ENCODE measurements at regions not wholly inside any gene's neighbourhood (a gene's known extent, or its start where the extent isn't known, plus 50 kb on each side); places are given as distances from the start of the nearest gene placed in this dataset.

DNA sequence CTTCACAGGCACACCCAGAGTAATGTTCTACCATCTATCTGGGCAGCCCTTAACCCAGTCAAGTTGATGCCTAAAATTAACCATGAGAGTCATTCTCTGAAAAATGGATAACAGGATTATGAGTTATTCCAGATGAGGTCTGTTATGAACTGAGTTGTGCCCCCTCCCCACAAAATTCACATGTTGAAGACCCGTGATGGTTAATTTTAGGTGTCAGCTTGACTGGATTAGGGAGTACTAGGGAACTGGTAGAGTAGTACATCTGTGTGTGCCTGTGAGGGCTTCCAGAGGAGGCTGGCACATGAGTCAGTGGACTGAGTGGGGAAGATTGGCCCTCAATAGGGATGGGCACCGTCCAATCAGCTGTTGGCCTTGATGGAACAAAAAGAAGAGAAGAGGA lies 110.4 kb upstream of the MYCN start:
- DNase-seq (ENCODE audit: low read depth in 1 of 2, low spot score in 1 of 2) (no peak), FAIRE-seq (no peak), ATAC-seq (no peak)
- POLR2A ChIA-PET = no interaction called here
- TF ChIP-seq RARB (CRISPR knock-in tag; IDR thresholded peaks at IDR 0.05) (no peak), HEYL (CRISPR knock-in tag; IDR thresholded peaks at IDR 0.05) (no peak), SREBF2 (IDR thresholded peaks at IDR 0.05) (no peak), KDM5A (IDR thresholded peaks at IDR 0.05) (no peak), TFCP2L1 (CRISPR knock-in tag; IDR thresholded peaks at IDR 0.05) (no peak), TP53 (CRISPR knock-in tag; IDR thresholded peaks at IDR 0.05) (no peak), NFE2L2 (conservative IDR thresholded peaks at IDR 0.05; ENCODE audit: low read length) (no peak)
- TF ChIP-seq, protein P1, sequence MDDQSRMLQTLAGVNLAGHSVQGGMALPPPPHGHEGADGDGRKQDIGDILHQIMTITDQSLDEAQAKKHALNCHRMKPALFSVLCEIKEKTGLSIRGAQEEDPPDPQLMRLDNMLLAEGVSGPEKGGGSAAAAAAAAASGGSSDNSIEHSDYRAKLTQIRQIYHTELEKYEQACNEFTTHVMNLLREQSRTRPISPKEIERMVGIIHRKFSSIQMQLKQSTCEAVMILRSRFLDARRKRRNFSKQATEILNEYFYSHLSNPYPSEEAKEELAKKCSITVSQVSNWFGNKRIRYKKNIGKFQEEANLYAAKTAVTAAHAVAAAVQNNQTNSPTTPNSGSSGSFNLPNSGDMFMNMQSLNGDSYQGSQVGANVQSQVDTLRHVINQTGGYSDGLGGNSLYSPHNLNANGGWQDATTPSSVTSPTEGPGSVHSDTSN (IDR thresholded peaks at IDR 0.05) = no peak
- Histone ChIP-seq H3K9me3 (no peaks in the 10 kb centered on the region), H3K4me3 (no peak overlapping the region), H3K4me2 (no peak overlapping the region), H3K27ac (no peak overlapping the region), H3K4me1 (no peaks in the 10 kb centered on the region)
- CTCF ChIA-PET = interaction anchor here (1.4 kb wide), 1 partner anchor 193 kb away, joined by 4 read pairs; no protein-coding TSS in a partner anchor
- WGBS (ENCODE audit: missing lambda C conversion rate) = 21% methylated on average over 2 of the region's 2 CpGs

GRCh38 chr2:15830937-15831549 lies 109.3 kb upstream of the MYCN start:
- no peaks in the 10 kb centered on the region for H3K4me1 ChIP-seq
- POLR2A ChIA-PET = no interaction called here
- TF ChIP-seq EHMT2 (IDR thresholded peaks at IDR 0.05; ENCODE audit: low read depth) = no peak
- TF ChIP-seq JUN (IDR thresholded peaks at IDR 0.05) = no peak
- no peak for TF ChIP-seq CHD4 (IDR thresholded peaks at IDR 0.05; ENCODE audit: borderline replicate concordance)
- TF ChIP-seq RARB (CRISPR knock-in tag; IDR thresholded peaks at IDR 0.05) = no peak
- no peak for TF ChIP-seq RNF2 (IDR thresholded peaks at IDR 0.05; ENCODE audit: borderline replicate concordance, low read depth)
- no peak for TF ChIP-seq KDM1A (IDR thresholded peaks at IDR 0.05; ENCODE audit: low read depth)
- TF ChIP-seq, protein P1 (IDR thresholded peaks at IDR 0.05) = no peak
- TF ChIP-seq HES2 (IDR thresholded peaks at IDR 0.05) = no peak
- TF ChIP-seq EP300 (IDR thresholded peaks at IDR 0.05) = no peak
- no peak for TF ChIP-seq TFCP2L1 (CRISPR knock-in tag; IDR thresholded peaks at IDR 0.05)
- TF ChIP-seq MAZ (IDR thresholded peaks at IDR 0.05; ENCODE audit: borderline replicate concordance, low read depth, low read length) = no peak
- TF ChIP-seq ESRRA (IDR thresholded peaks at IDR 0.05; ENCODE audit: borderline replicate concordance, low read length) = no peak
- no peak for TF ChIP-seq CBX2 (IDR thresholded peaks at IDR 0.05; ENCODE audit: borderline replicate concordance, low read depth)
- no peak for TF ChIP-seq FOSB (CRISPR knock-in tag; IDR thresholded peaks at IDR 0.05)
- no peak for TF ChIP-seq MAFK (IDR thresholded peaks at IDR 0.05; ENCODE audit: partially characterized antibody)
- TF ChIP-seq REST (IDR thresholded peaks at IDR 0.05) = no peak
- ATAC-seq = no peak
- CTCF ChIA-PET = interaction anchor here (1.4 kb wide), 1 partner anchor 194 kb away, joined by 4 read pairs; no protein-coding TSS in a partner anchor
- no peak for DNase-seq (ENCODE audit: low read depth in 1 of 2, low spot score in 1 of 2)
- H3K4me2 ChIP-seq = no peak overlapping the region
- FAIRE-seq = no peak
- H3K9me3 ChIP-seq = no peaks in the 10 kb centered on the region
- H3K27ac ChIP-seq = no peak overlapping the region
- no peak overlapping the region for H3K4me3 ChIP-seq
- WGBS (ENCODE audit: missing lambda C conversion rate) = 64% methylated on average over 1 of the region's 1 CpG

Data from A549 (cell line).